Fibroblast of lung (primary cell): ENCODE measurements at regions not wholly inside any gene's neighbourhood (a gene's known extent, or its start where the extent isn't known, plus 50 kb on each side); places are given as distances from the start of the nearest gene placed in this dataset.

ENCODE experiments used
- DNase-seq, 2 donors: peaks; one replicate each; pipeline versions ENCODE4 v3.0.0 to v3.0.0-alpha.2; 2010; ENCODE audit warnings: low read depth in 2 of 2
- H2AFZ ChIP-seq: 2 replicates; pipeline ENCODE4 v1.5.1; 2012; ENCODE audit warnings: low read length, control low read depth, inconsistent platforms
- H3K27ac ChIP-seq: 2 replicates; pipeline ENCODE4 v1.5.1; 2011; ENCODE audit warnings: low read length, control low read depth; ENCODE audit not compliant: insufficient read depth
- H3K27me3 ChIP-seq: 2 replicates; pipeline ENCODE4 v1.5.1; 2011; ENCODE audit warnings: mild to moderate bottlenecking, low read length; ENCODE audit not compliant: control insufficient read depth, insufficient read depth
- H3K36me3 ChIP-seq: 2 replicates; pipeline ENCODE4 v1.5.1; 2011; ENCODE audit warnings: low read length; ENCODE audit not compliant: control insufficient read depth, insufficient read depth
- H3K4me1 ChIP-seq: 2 replicates; pipeline ENCODE4 v1.5.1; 2011; ENCODE audit warnings: low read length; ENCODE audit not compliant: control insufficient read depth, insufficient read depth; ENCODE audit errors: extremely low read depth
- H3K4me2 ChIP-seq: 2 replicates; pipeline ENCODE4 v1.5.1; 2011; ENCODE audit warnings: low read length, control low read depth; ENCODE audit not compliant: insufficient read depth; ENCODE audit errors: extremely low read depth
- H3K4me3 ChIP-seq, 4 experiments: fragments of 200-600 bp in 1 of 4; sonication (generic) in 1 of 4; replicated peaks in 1 of 4; 2 replicates each; pipeline ENCODE4 v1.5.1; 2011 to 2016; ENCODE audit warnings: low read length in 4 of 4, low read depth in 3 of 4, mild to moderate bottlenecking in 3 of 4, control low read depth in 2 of 4, inconsistent platforms in 1 of 4, mixed read lengths in 1 of 4; ENCODE audit not compliant: insufficient read depth in 1 of 4; ENCODE audit errors: control extremely low read depth in 1 of 4
- H3K79me2 ChIP-seq: 2 replicates; pipeline ENCODE4 v1.5.1; 2012; ENCODE audit warnings: mild to moderate bottlenecking, low read length, inconsistent platforms; ENCODE audit not compliant: control insufficient read depth, insufficient read depth
- H3K9ac ChIP-seq: 2 replicates; pipeline ENCODE4 v1.5.1; 2011; ENCODE audit warnings: mild to moderate bottlenecking, low read length, control low read depth; ENCODE audit not compliant: insufficient read depth
- H3K9me3 ChIP-seq: 2 replicates; pipeline ENCODE4 v1.5.1; 2012; ENCODE audit warnings: low read depth, low read length; ENCODE audit not compliant: control insufficient read depth, insufficient read depth
- H4K20me1 ChIP-seq: 2 replicates; pipeline ENCODE4 v1.5.1; 2011; ENCODE audit warnings: low read length; ENCODE audit not compliant: control insufficient read depth, insufficient read depth; ENCODE audit errors: extremely low read depth
- EZH2 ChIP-seq: IDR thresholded peaks from 2 replicates; pipeline ENCODE4 v1.5.1; 2012; ENCODE audit warnings: low read length, control low read depth, mild to moderate bottlenecking; ENCODE audit errors: missing control alignments
- TF ChIP-seq, protein P1 (sequence below), 2 donors: IDR thresholded peaks in 1 of 2; conservative IDR thresholded peaks in 1 of 2; 1 replicate in 1 of 2; 2 replicates in 1 of 2; pipeline ENCODE4 v1.5.1; 2011 to 2012; ENCODE audit warnings: low read length in 2 of 2, control low read depth in 1 of 2, inconsistent platforms in 1 of 2, low read depth in 1 of 2, mild to moderate bottlenecking in 1 of 2

GRCh38 chr3:152157337-152157736 lies 111.4 kb upstream of the MBNL1 start:
- no peak for DNase-seq
- Histone ChIP-seq H3K4me3 (no peak overlapping the region), H3K9me3 (no peaks in the 10 kb centered on the region), H3K79me2 (no peaks in the 10 kb centered on the region), H3K27me3 (no peaks in the 10 kb centered on the region), H4K20me1 (no peaks in the 10 kb centered on the region), H3K9ac (no peak overlapping the region), H3K36me3 (no peaks in the 10 kb centered on the region), H3K4me1 (no peaks in the 10 kb centered on the region), H2AFZ (no peak overlapping the region), H3K4me2 (no peak overlapping the region), H3K27ac (no peak overlapping the region)
- TF ChIP-seq, protein P1, sequence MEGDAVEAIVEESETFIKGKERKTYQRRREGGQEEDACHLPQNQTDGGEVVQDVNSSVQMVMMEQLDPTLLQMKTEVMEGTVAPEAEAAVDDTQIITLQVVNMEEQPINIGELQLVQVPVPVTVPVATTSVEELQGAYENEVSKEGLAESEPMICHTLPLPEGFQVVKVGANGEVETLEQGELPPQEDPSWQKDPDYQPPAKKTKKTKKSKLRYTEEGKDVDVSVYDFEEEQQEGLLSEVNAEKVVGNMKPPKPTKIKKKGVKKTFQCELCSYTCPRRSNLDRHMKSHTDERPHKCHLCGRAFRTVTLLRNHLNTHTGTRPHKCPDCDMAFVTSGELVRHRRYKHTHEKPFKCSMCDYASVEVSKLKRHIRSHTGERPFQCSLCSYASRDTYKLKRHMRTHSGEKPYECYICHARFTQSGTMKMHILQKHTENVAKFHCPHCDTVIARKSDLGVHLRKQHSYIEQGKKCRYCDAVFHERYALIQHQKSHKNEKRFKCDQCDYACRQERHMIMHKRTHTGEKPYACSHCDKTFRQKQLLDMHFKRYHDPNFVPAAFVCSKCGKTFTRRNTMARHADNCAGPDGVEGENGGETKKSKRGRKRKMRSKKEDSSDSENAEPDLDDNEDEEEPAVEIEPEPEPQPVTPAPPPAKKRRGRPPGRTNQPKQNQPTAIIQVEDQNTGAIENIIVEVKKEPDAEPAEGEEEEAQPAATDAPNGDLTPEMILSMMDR (conservative IDR thresholded peaks at IDR 0.05 in 1 of 2, IDR thresholded peaks at IDR 0.05 in 1 of 2; ENCODE audit: low read depth in 1 of 2, low read length in 2 of 2) = no peak
- no peak for TF ChIP-seq EZH2

GRCh38 chr3:152159328-152159727 lies 109.4 kb upstream of the MBNL1 start:
- Histone ChIP-seq H4K20me1 (no peaks in the 10 kb centered on the region), H3K9ac (no peak overlapping the region), H3K36me3 (no peaks in the 10 kb centered on the region), H3K4me1 (no peaks in the 10 kb centered on the region), H3K27me3 (no peaks in the 10 kb centered on the region), H3K9me3 (no peaks in the 10 kb centered on the region), H3K4me2 (peak overlapping the region; percentile 1), H3K4me3 (no peak overlapping the region), H3K79me2 (no peaks in the 10 kb centered on the region), H3K27ac (peak overlapping the region; percentile 4), H2AFZ (no peak overlapping the region)
- DNase-seq = peak; percentile 91 to 93
- TF ChIP-seq EZH2 = no peak
- TF ChIP-seq, protein P1 (conservative IDR thresholded peaks at IDR 0.05 in 1 of 2, IDR thresholded peaks at IDR 0.05 in 1 of 2; ENCODE audit: low read depth in 1 of 2, low read length in 2 of 2) = no peak

DNA sequence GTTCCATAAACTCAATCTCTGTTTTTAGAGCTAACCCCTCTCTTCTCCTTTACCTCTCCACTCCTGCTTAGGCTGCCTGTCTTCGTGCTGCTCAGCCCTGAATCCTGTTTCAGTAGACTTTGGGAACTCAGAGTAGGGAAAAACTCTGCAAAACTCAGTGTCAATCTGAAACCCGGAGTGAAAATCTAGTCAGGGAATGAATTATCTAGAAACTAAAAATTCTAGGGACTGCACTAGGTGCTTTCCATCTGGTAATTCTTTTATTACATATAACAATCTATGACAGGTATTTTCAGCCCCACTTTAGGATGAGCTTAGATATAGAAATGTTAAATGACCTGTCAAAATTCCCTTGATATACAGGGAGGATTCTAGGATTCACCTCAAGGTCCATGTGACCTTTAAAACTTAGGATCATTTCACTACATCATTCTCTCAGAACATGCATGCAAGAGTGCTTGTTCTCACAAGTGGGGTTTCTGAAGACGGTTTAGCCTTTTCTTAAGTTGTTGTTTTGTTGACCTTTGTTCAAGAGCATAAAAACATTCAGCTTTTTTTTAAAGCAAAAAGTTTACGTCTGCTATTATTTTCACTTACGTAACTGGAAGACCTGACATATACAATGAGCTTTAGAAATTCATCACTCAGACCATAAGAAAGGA lies 108.2 kb upstream of the MBNL1 start:
- Histone ChIP-seq H3K27me3 (no peaks in the 10 kb centered on the region), H3K9me3 (no peaks in the 10 kb centered on the region), H3K9ac (no peak overlapping the region), H3K4me1 (no peaks in the 10 kb centered on the region), H3K36me3 (no peaks in the 10 kb centered on the region), H3K4me2 (no peak overlapping the region), H3K4me3 (no peak overlapping the region), H3K27ac (no peak overlapping the region), H4K20me1 (no peaks in the 10 kb centered on the region), H3K79me2 (no peaks in the 10 kb centered on the region), H2AFZ (no peak overlapping the region)
- TF ChIP-seq EZH2 = no peak
- TF ChIP-seq, protein P1 (conservative IDR thresholded peaks at IDR 0.05 in 1 of 2, IDR thresholded peaks at IDR 0.05 in 1 of 2; ENCODE audit: low read depth in 1 of 2, low read length in 2 of 2) = no peak
- DNase-seq = no peak
